ENCODE measurements at regions not wholly inside any gene's neighbourhood (a gene's known extent, or its start where the extent isn't known, plus 50 kb on each side); places are given as distances from the start of the nearest gene placed in this dataset.

GRCh38 chr3:95177096-95177495 is 1114.2 kb downstream of the NSUN3 start:
- H3K27ac ChIP-seq (ENCODE audit: low read depth, low read length): no peak overlapping the region
- no peak overlapping the region for H2AFZ ChIP-seq (ENCODE audit: low read depth, low read length)
- H3K4me1 ChIP-seq (ENCODE audit: insufficient read depth, low read length): no peaks in the 10 kb centered on the region
- Mint-ChIP-seq H3K27ac (ENCODE audit: unreplicated experiment) (no peak overlapping the region), H3K36me3 (ENCODE audit: low read depth, unreplicated experiment) (no peaks in the 10 kb centered on the region), H3K4me1 (ENCODE audit: low read depth, unreplicated experiment) (no peaks in the 10 kb centered on the region), H3K27me3 (ENCODE audit: low read depth, unreplicated experiment) (no peaks in the 10 kb centered on the region), H3K9me3 (ENCODE audit: unreplicated experiment) (peaks cover 3% of the 10 kb centered on the region), H3K4me3 (ENCODE audit: unreplicated experiment) (no peak overlapping the region)
- no peaks in the 10 kb centered on the region for H3K27me3 ChIP-seq (ENCODE audit: insufficient read depth, low read length)
- no peak overlapping the region for H3K4me2 ChIP-seq (ENCODE audit: low read length)
- FAIRE-seq: no peak
- no peak overlapping the region for H3K4me3 ChIP-seq (ENCODE audit: insufficient read depth, low read depth, low read length)
- no peak overlapping the region for H3K9ac ChIP-seq (ENCODE audit: low read length)
- no peaks in the 10 kb centered on the region for H4K20me1 ChIP-seq (ENCODE audit: insufficient read depth, low read length)
- no peaks in the 10 kb centered on the region for H3K9me3 ChIP-seq (ENCODE audit: insufficient read depth, low read depth, low read length)
- H3K36me3 ChIP-seq (ENCODE audit: insufficient read depth, low read length): no peaks in the 10 kb centered on the region
- no peak for DNase-seq (ENCODE audit: low read depth)
- no peaks in the 10 kb centered on the region for H3K79me2 ChIP-seq (ENCODE audit: insufficient read depth, low read length)
- no peak for TF ChIP-seq EZH2 (IDR thresholded peaks at IDR 0.05; ENCODE audit: insufficient read depth, low read length)
- TF ChIP-seq CTCF (IDR thresholded peaks at IDR 0.05; ENCODE audit: insufficient read depth, low read depth, low read length): no peak

DNA sequence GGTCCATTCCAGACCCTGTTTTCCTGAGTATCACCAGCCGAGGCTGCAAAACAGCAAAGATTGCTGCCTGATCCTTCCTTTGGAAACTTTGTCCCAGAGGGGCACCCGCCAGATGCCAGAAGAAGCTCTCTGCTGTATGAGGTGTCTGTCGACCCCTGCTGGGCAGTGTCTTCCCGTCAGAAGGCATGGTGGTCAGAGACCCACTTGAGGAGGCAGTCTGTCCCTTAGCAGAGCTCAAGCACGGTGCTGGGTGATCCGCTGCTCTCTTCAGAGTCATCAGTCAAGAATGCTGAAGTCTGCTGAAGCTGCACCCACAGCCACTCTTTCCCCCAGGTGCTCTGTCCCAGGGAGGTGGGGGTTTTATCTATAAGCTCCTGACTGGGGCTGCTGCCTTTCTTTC is 1121.2 kb downstream of the NSUN3 start:
- H3K79me2 ChIP-seq (ENCODE audit: insufficient read depth, low read length): no peaks in the 10 kb centered on the region
- DNase-seq (ENCODE audit: low read depth) (no peak), FAIRE-seq (no peak)
- H3K36me3 ChIP-seq (ENCODE audit: insufficient read depth, low read length): no peaks in the 10 kb centered on the region
- no peak overlapping the region for H3K27ac Mint-ChIP-seq (ENCODE audit: unreplicated experiment)
- H3K4me3 Mint-ChIP-seq (ENCODE audit: unreplicated experiment): no peak overlapping the region
- H4K20me1 ChIP-seq (ENCODE audit: insufficient read depth, low read length): no peaks in the 10 kb centered on the region
- H3K9me3 ChIP-seq (ENCODE audit: insufficient read depth, low read depth, low read length): no peaks in the 10 kb centered on the region
- no peak overlapping the region for H3K4me2 ChIP-seq (ENCODE audit: low read length)
- no peak for TF ChIP-seq EZH2 (IDR thresholded peaks at IDR 0.05; ENCODE audit: insufficient read depth, low read length)
- no peak for TF ChIP-seq CTCF (IDR thresholded peaks at IDR 0.05; ENCODE audit: insufficient read depth, low read depth, low read length)
- H3K9ac ChIP-seq (ENCODE audit: low read length): no peak overlapping the region
- no peak overlapping the region for H2AFZ ChIP-seq (ENCODE audit: low read depth, low read length)
- peaks cover 2% of the 10 kb centered on the region for H3K4me1 Mint-ChIP-seq (ENCODE audit: low read depth, unreplicated experiment)
- H3K4me3 ChIP-seq (ENCODE audit: insufficient read depth, low read depth, low read length): no peak overlapping the region
- H3K27ac ChIP-seq (ENCODE audit: low read depth, low read length): no peak overlapping the region
- peaks cover 6% of the 10 kb centered on the region for H3K9me3 Mint-ChIP-seq (ENCODE audit: unreplicated experiment)
- H3K4me1 ChIP-seq (ENCODE audit: insufficient read depth, low read length): no peaks in the 10 kb centered on the region
- H3K27me3 ChIP-seq (ENCODE audit: insufficient read depth, low read length): no peaks in the 10 kb centered on the region
- H3K36me3 Mint-ChIP-seq (ENCODE audit: low read depth, unreplicated experiment): no peaks in the 10 kb centered on the region
- H3K27me3 Mint-ChIP-seq (ENCODE audit: low read depth, unreplicated experiment): no peaks in the 10 kb centered on the region

DNA sequence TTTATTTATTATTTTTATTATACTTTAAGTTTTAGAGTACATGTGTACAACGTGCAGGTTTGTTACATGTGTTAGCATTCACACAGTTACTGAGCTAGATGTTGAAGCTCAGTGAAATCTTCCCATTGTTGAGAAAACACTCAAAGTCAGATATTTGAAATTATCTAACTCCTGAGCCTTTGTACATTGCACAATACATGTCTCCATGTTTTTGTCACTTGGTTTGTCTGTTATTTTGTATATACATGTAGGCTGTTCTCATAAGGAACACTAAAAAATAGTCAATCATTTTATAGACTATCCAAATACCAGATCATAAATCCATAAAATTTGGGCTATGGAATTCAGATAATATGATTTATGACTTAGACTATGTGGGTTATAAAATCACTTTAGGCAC is 1126.5 kb downstream of the NSUN3 start:
- Histone ChIP-seq H3K27me3 (ENCODE audit: insufficient read depth, low read length) (no peaks in the 10 kb centered on the region), H3K9ac (ENCODE audit: low read length) (no peak overlapping the region), H3K4me1 (ENCODE audit: insufficient read depth, low read length) (no peaks in the 10 kb centered on the region), H3K36me3 (ENCODE audit: insufficient read depth, low read length) (no peaks in the 10 kb centered on the region), H3K9me3 (ENCODE audit: insufficient read depth, low read depth, low read length) (no peaks in the 10 kb centered on the region), H4K20me1 (ENCODE audit: insufficient read depth, low read length) (no peaks in the 10 kb centered on the region), H3K27ac (ENCODE audit: low read depth, low read length) (no peak overlapping the region), H3K4me2 (ENCODE audit: low read length) (no peak overlapping the region), H3K4me3 (ENCODE audit: insufficient read depth, low read depth, low read length) (no peak overlapping the region), H3K79me2 (ENCODE audit: insufficient read depth, low read length) (no peaks in the 10 kb centered on the region), H2AFZ (ENCODE audit: low read depth, low read length) (no peak overlapping the region)
- H3K36me3 Mint-ChIP-seq (ENCODE audit: low read depth, unreplicated experiment): no peaks in the 10 kb centered on the region
- no peaks in the 10 kb centered on the region for H3K27me3 Mint-ChIP-seq (ENCODE audit: low read depth, unreplicated experiment)
- H3K4me3 Mint-ChIP-seq (ENCODE audit: unreplicated experiment): no peak overlapping the region
- FAIRE-seq (no peak), DNase-seq (ENCODE audit: low read depth) (no peak)
- peaks cover 2% of the 10 kb centered on the region for H3K9me3 Mint-ChIP-seq (ENCODE audit: unreplicated experiment)
- no peak for TF ChIP-seq EZH2 (IDR thresholded peaks at IDR 0.05; ENCODE audit: insufficient read depth, low read length)
- no peak for TF ChIP-seq CTCF (IDR thresholded peaks at IDR 0.05; ENCODE audit: insufficient read depth, low read depth, low read length)
- peaks cover 1% of the 10 kb centered on the region for H3K4me1 Mint-ChIP-seq (ENCODE audit: low read depth, unreplicated experiment)
- no peak overlapping the region for H3K27ac Mint-ChIP-seq (ENCODE audit: unreplicated experiment)

Data from astrocyte (in vitro differentiated cells and primary cell).